Adrenal gland (tissue), 9 donors: ENCODE measurements at regions not wholly inside any gene's neighbourhood (a gene's known extent, or its start where the extent isn't known, plus 50 kb on each side); places are given as distances from the start of the nearest gene placed in this dataset.
A peak's percentile ranks its signal among the peaks of the same experiment; 100 is the strongest.

Source experiments
- DNase-seq, 7 donors: peaks; one replicate each; pipeline ENCODE4 v3.0.0-alpha.2; 2019 to 2020
- H3K27ac ChIP-seq, 5 donors: fragments of 200-600 bp; sonication (generic) in 4 of 5; 1 replicate in 3 of 5; 2 replicates in 2 of 5; pipeline versions ENCODE4 v1.5.1 to v1.8.0; 2016 to 2020; ENCODE audit warnings: mild to moderate bottlenecking in 1 of 5
- H3K27me3 ChIP-seq: fragments of 200-600 bp; 2 replicates; pipeline ENCODE4 v1.8.0; 2021
- H3K36me3 ChIP-seq, 2 donors: fragments of 200-600 bp; replicated peaks in 1 of 2; 1 replicate in 1 of 2; 2 replicates in 1 of 2; pipeline versions ENCODE4 v1.5.1 to v1.8.0; 2018 to 2022
- H3K4me1 ChIP-seq, 2 donors: fragments of 200-600 bp; replicated peaks in 1 of 2; 1 replicate in 1 of 2; 2 replicates in 1 of 2; pipeline versions ENCODE4 v1.5.1 to v1.8.0; 2018 to 2021
- H3K4me3 ChIP-seq, 4 donors: fragments of 200-600 bp; sonication (generic) in 3 of 4; one replicate each; pipeline ENCODE4 v1.5.1; 2016 to 2018
- H3K9me3 ChIP-seq, 3 donors: fragments of 200-600 bp; sonication (generic) in 1 of 3; replicated peaks in 1 of 3; 1 replicate in 2 of 3; 2 replicates in 1 of 3; pipeline versions ENCODE4 v1.5.1 to v1.8.0; 2016 to 2021
- POLR2A ChIP-seq, 2 donors: fragments of 450-650 bp; IDR thresholded peaks; one replicate each; pipeline ENCODE4 v1.6.1; 2017; ENCODE audit warnings: antibody characterized with exemption in 2 of 2, mild to moderate bottlenecking in 2 of 2, moderate library complexity in 1 of 2
- WGBS, 4 donors: extraction: QIAGEN DNeasy Blood & Tissue Kit in 2 of 4; methylation state at CpG; one replicate each; pipeline versions ENCODE4 v1.1.5 to v1.1.7; 2013 to 2017; 5-methylcytosine and 5-hydroxymethylcytosine counted together
- intact Hi-C, 2 donors: fragments of 100-400 bp; cut with DNase I; formaldehyde crosslinking; loops; one replicate each; pipeline versions ENCODE4 v1.14.1 to v1.15.0; 2022 to 2023
- TF ChIP-seq, protein P1 (sequence below), 6 experiments: fragments of 450-650 bp in 4 of 6; fragments of 200-600 bp in 2 of 6; sonication (generic) in 1 of 6; IDR thresholded peaks; 1 replicate in 5 of 6; 2 replicates in 1 of 6; pipeline versions ENCODE4 v1.5.1 to v1.8.0; 2016 to 2021; ENCODE audit warnings: antibody characterized with exemption in 6 of 6, mild to moderate bottlenecking in 2 of 6, moderate library complexity in 1 of 6
- donor health status: healthy with polysubstance abuse.
- donor health status: Bipolar disorder and iron deficiency.
- donor health status: DM: yes; HTN: yes; CAD: no.
- donor health status: DM: no; HTN: no; CAD: no.
- donor health status: DM: no; HTN: no; CAD: no.

DNA sequence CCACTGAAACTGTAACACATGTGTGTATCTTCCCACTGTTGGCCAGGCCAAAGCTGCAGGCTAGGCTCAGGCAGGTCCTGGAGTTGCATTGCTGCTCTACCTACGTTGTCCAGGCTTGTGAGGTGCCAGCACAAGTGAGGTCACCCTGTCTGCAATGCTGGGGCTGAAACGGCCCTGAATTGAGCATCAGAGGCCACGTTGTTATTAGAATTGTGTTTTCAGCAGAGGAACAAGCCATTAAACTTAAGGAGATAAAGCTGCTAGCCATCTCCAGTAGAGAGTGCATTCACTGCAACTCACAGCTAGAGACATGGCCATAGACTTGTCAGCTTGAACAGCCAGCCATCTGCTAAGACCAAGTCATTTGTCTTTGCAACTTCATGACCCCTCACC, 191.8 kb downstream of the SEMA6A start:
- no peak for DNase-seq
- Histone ChIP-seq H3K4me3 (no peak overlapping the region), H3K27ac (no peak overlapping the region), H3K27me3 (no peaks in the 10 kb centered on the region), H3K9me3 (no peaks in the 10 kb centered on the region), H3K4me1 (no peaks in the 10 kb centered on the region), H3K36me3 (no peaks in the 10 kb centered on the region)
- no peak for TF ChIP-seq POLR2A (IDR thresholded peaks at IDR 0.05)
- TF ChIP-seq, protein P1, sequence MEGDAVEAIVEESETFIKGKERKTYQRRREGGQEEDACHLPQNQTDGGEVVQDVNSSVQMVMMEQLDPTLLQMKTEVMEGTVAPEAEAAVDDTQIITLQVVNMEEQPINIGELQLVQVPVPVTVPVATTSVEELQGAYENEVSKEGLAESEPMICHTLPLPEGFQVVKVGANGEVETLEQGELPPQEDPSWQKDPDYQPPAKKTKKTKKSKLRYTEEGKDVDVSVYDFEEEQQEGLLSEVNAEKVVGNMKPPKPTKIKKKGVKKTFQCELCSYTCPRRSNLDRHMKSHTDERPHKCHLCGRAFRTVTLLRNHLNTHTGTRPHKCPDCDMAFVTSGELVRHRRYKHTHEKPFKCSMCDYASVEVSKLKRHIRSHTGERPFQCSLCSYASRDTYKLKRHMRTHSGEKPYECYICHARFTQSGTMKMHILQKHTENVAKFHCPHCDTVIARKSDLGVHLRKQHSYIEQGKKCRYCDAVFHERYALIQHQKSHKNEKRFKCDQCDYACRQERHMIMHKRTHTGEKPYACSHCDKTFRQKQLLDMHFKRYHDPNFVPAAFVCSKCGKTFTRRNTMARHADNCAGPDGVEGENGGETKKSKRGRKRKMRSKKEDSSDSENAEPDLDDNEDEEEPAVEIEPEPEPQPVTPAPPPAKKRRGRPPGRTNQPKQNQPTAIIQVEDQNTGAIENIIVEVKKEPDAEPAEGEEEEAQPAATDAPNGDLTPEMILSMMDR (IDR thresholded peaks at IDR 0.05): no peak
- 59 to 76% (median 60%) methylated on average over 1 to 3 of the region's 3 CpGs for WGBS, 4 donors
- intact Hi-C loops: no loop called here

- Histone ChIP-seq H3K9me3 (no peaks in the 10 kb centered on the region), H3K4me3 (no peak overlapping the region)
These were observed 192.4 kb downstream of the SEMA6A start for GRCh38 chr5:116382032-116382873.

GRCh38 chr5:116381201-116381600, 193.4 kb downstream of the SEMA6A start:
- H3K4me3 ChIP-seq: no peak overlapping the region

More at GRCh38 chr5:116382032-116382873, 192.4 kb downstream of the SEMA6A start:
- Histone ChIP-seq H3K4me1 (no peaks in the 10 kb centered on the region), H3K27me3 (no peaks in the 10 kb centered on the region), H3K27ac (peak overlapping the region in 1 of 5 donors; percentile 50), H3K36me3 (no peaks in the 10 kb centered on the region)
- TF ChIP-seq POLR2A (IDR thresholded peaks at IDR 0.05): no peak
- TF ChIP-seq, protein P1 (IDR thresholded peaks at IDR 0.05): no peak
- 80 to 87% (median 83%) methylated on average over 13 of the region's 13 CpGs for WGBS, 4 donors
- DNase-seq: no peak
- intact Hi-C loops: no loop called here

GRCh38 chr5:116380621-116381020, 194.0 kb downstream of the SEMA6A start:
- Histone ChIP-seq H3K4me3 (no peak overlapping the region), H3K27ac (no peak overlapping the region), H3K9me3 (no peaks in the 10 kb centered on the region), H3K4me1 (no peaks in the 10 kb centered on the region), H3K36me3 (no peaks in the 10 kb centered on the region), H3K27me3 (no peaks in the 10 kb centered on the region)
- WGBS, 4 donors: 94 to 100% (median 96%) methylated on average over 2 of the region's 2 CpGs
- TF ChIP-seq POLR2A (IDR thresholded peaks at IDR 0.05): no peak
- TF ChIP-seq, protein P1 (IDR thresholded peaks at IDR 0.05): no peak
- intact Hi-C loops: no loop called here
- DNase-seq: no peak

More at GRCh38 chr5:116381201-116381600, 193.4 kb downstream of the SEMA6A start:
- TF ChIP-seq, protein P1 (IDR thresholded peaks at IDR 0.05): no peak
- no peak for TF ChIP-seq POLR2A (IDR thresholded peaks at IDR 0.05)
- no peaks in the 10 kb centered on the region for H3K9me3 ChIP-seq
- H3K27ac ChIP-seq: no peak overlapping the region
- WGBS, 4 donors: 91 to 99% (median 98%) methylated on average over 6 of the region's 6 CpGs
- DNase-seq: no peak
- H3K27me3 ChIP-seq: no peaks in the 10 kb centered on the region
- H3K36me3 ChIP-seq: no peaks in the 10 kb centered on the region
- intact Hi-C loops: no loop called here
- no peaks in the 10 kb centered on the region for H3K4me1 ChIP-seq
